ENCODE measurements at regions not wholly inside any gene's neighbourhood (a gene's known extent, or its start where the extent isn't known, plus 50 kb on each side); places are given as distances from the start of the nearest gene placed in this dataset.
A peak's percentile ranks its signal among the peaks of the same experiment; 100 is the strongest.

GRCh38 chr14:85052646-85053045 is 477.3 kb upstream of the FLRT2 start:
- peaks cover 38% of the 10 kb centered on the region for H3K9me3 ChIP-seq (ENCODE audit: low read length)
- DNase-seq, result no peak
- no peaks in the 10 kb centered on the region for H4K20me1 ChIP-seq (ENCODE audit: insufficient read depth, low read depth, low read length)
- H3K9me2 ChIP-seq (replicated peaks; ENCODE audit: insufficient read depth, low read length), result no peaks in the 10 kb centered on the region
- no peak overlapping the region for H3K9ac ChIP-seq (ENCODE audit: low read length)
- no peak overlapping the region for H3K27ac ChIP-seq (ENCODE audit: low read length)
- no peak overlapping the region for H3K4me2 ChIP-seq (ENCODE audit: low read depth, low read length, poor library complexity, severe bottlenecking)
- H3K4me3 ChIP-seq (ENCODE audit: low read length), result no peak overlapping the region
- H2AFZ ChIP-seq (ENCODE audit: low read length), result no peak overlapping the region
- H3K27me3 ChIP-seq (ENCODE audit: low read length), result no peaks in the 10 kb centered on the region
- no peaks in the 10 kb centered on the region for H3K79me2 ChIP-seq (ENCODE audit: low read length)
- H3K36me3 ChIP-seq (ENCODE audit: insufficient read depth, low read length), result no peaks in the 10 kb centered on the region
- H3K4me1 ChIP-seq (ENCODE audit: low read length), result no peaks in the 10 kb centered on the region

GRCh38 chr14:85054178-85054577 is 475.8 kb upstream of the FLRT2 start:
- no peaks in the 10 kb centered on the region for H3K4me1 ChIP-seq (ENCODE audit: low read length)
- no peak for DNase-seq
- H3K9me3 ChIP-seq (ENCODE audit: low read length), result peaks cover 44% of the 10 kb centered on the region
- no peaks in the 10 kb centered on the region for H3K79me2 ChIP-seq (ENCODE audit: low read length)
- no peaks in the 10 kb centered on the region for H4K20me1 ChIP-seq (ENCODE audit: insufficient read depth, low read depth, low read length)
- H2AFZ ChIP-seq (ENCODE audit: low read length), result no peak overlapping the region
- no peaks in the 10 kb centered on the region for H3K9me2 ChIP-seq (replicated peaks; ENCODE audit: insufficient read depth, low read length)
- H3K4me2 ChIP-seq (ENCODE audit: low read depth, low read length, poor library complexity, severe bottlenecking), result no peak overlapping the region
- H3K36me3 ChIP-seq (ENCODE audit: insufficient read depth, low read length), result no peaks in the 10 kb centered on the region
- H3K9ac ChIP-seq (ENCODE audit: low read length), result no peak overlapping the region
- H3K4me3 ChIP-seq (ENCODE audit: low read length), result no peak overlapping the region
- H3K27me3 ChIP-seq (ENCODE audit: low read length), result no peaks in the 10 kb centered on the region
- H3K27ac ChIP-seq (ENCODE audit: low read length), result no peak overlapping the region

DNA sequence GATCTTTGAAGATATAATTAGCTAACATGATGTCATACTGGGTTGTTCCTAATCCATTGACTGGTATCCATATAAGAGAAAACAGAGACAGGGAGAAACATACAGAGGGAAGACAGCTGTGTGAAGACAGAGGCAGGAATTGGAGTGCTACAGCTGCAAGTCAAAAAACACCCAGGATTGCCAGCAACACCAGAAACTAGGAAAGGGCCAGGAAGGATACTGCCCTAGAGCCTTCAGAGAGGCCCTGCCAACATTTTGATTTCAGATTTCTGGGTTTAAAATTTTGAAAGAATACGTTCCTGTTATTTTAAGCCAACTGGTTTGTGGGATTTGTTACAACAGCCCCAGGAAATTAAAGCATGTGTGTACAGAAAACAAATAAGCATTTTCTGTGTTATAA is 473.7 kb upstream of the FLRT2 start:
- no peaks in the 10 kb centered on the region for H4K20me1 ChIP-seq (ENCODE audit: insufficient read depth, low read depth, low read length)
- H3K79me2 ChIP-seq (ENCODE audit: low read length), result no peaks in the 10 kb centered on the region
- DNase-seq, result no peak
- no peaks in the 10 kb centered on the region for H3K9me2 ChIP-seq (replicated peaks; ENCODE audit: insufficient read depth, low read length)
- H3K9me3 ChIP-seq (ENCODE audit: low read length), result peaks cover 48% of the 10 kb centered on the region
- H3K27me3 ChIP-seq (ENCODE audit: low read length), result no peaks in the 10 kb centered on the region
- H3K4me1 ChIP-seq (ENCODE audit: low read length), result no peaks in the 10 kb centered on the region
- H3K27ac ChIP-seq (ENCODE audit: low read length), result no peak overlapping the region
- H2AFZ ChIP-seq (ENCODE audit: low read length), result no peak overlapping the region
- H3K36me3 ChIP-seq (ENCODE audit: insufficient read depth, low read length), result no peaks in the 10 kb centered on the region
- H3K9ac ChIP-seq (ENCODE audit: low read length), result no peak overlapping the region
- H3K4me3 ChIP-seq (ENCODE audit: low read length), result no peak overlapping the region
- no peak overlapping the region for H3K4me2 ChIP-seq (ENCODE audit: low read depth, low read length, poor library complexity, severe bottlenecking)

DNA sequence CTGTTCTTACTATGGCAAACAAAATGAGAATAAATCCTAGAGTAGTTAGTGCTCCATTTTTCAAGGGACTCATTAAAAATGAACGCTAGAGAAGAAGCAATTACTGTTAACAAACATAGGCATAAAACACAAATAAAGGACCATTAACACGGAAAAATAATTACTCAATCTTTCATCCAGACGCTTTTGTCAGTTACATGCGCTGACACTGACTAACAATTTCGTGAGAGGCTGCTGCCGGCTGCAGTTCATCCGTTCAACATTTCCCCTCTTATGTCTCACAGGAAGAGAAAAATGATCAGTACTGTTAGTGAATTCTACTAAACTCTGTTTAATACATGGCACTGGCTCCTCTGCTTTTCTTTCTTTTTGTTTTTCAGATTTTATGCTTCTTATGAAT is 472.7 kb upstream of the FLRT2 start:
- Histone ChIP-seq H3K9me2 (replicated peaks; ENCODE audit: insufficient read depth, low read length) (no peaks in the 10 kb centered on the region), H3K9me3 (ENCODE audit: low read length) (peaks cover 47% of the 10 kb centered on the region), H3K79me2 (ENCODE audit: low read length) (no peaks in the 10 kb centered on the region), H3K9ac (ENCODE audit: low read length) (no peak overlapping the region), H3K4me1 (ENCODE audit: low read length) (no peaks in the 10 kb centered on the region), H4K20me1 (ENCODE audit: insufficient read depth, low read depth, low read length) (no peaks in the 10 kb centered on the region), H2AFZ (ENCODE audit: low read length) (no peak overlapping the region), H3K27me3 (ENCODE audit: low read length) (no peaks in the 10 kb centered on the region), H3K4me2 (ENCODE audit: low read depth, low read length, poor library complexity, severe bottlenecking) (no peak overlapping the region), H3K4me3 (ENCODE audit: low read length) (no peak overlapping the region), H3K27ac (ENCODE audit: low read length) (no peak overlapping the region), H3K36me3 (ENCODE audit: insufficient read depth, low read length) (no peaks in the 10 kb centered on the region)
- no peak for DNase-seq

- Histone ChIP-seq H3K4me2 (ENCODE audit: low read depth, low read length, poor library complexity, severe bottlenecking) (no peak overlapping the region), H3K9me3 (ENCODE audit: low read length) (peaks cover 42% of the 10 kb centered on the region), H3K27ac (ENCODE audit: low read length) (no peak overlapping the region), H3K9me2 (replicated peaks; ENCODE audit: insufficient read depth, low read length) (no peaks in the 10 kb centered on the region), H3K27me3 (ENCODE audit: low read length) (no peaks in the 10 kb centered on the region), H3K4me1 (ENCODE audit: low read length) (no peaks in the 10 kb centered on the region), H3K9ac (ENCODE audit: low read length) (no peak overlapping the region), H3K36me3 (ENCODE audit: insufficient read depth, low read length) (no peaks in the 10 kb centered on the region), H3K4me3 (ENCODE audit: low read length) (no peak overlapping the region), H2AFZ (ENCODE audit: low read length) (no peak overlapping the region), H4K20me1 (ENCODE audit: insufficient read depth, low read depth, low read length) (no peaks in the 10 kb centered on the region), H3K79me2 (ENCODE audit: low read length) (no peaks in the 10 kb centered on the region)
- no peak for DNase-seq
These were observed 471.8 kb upstream of the FLRT2 start for GRCh38 chr14:85058150-85058549.

DNA sequence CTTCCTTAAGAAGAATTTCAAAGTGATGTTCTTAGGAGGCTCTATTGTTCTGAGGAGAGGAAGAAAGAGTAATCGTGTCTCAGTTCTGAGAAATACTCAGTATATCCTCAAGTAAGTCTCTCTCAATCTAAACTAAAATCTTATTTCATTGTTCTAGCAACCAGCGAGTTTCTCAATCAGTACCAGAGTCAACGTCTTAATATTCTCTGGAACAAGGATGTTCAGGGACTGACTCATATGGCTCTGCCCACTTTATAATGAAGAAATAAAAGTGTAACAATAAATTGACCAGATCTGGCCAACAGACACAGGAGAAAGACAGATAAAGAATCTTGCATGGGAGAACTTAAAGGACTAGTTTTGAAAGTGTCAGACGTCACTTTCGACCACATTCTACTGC is 469.8 kb upstream of the FLRT2 start:
- no peaks in the 10 kb centered on the region for H3K4me1 ChIP-seq (ENCODE audit: low read length)
- H3K79me2 ChIP-seq (ENCODE audit: low read length), result no peaks in the 10 kb centered on the region
- no peak for DNase-seq

GRCh38 chr14:85061256-85061655 is 468.7 kb upstream of the FLRT2 start:
- Histone ChIP-seq H3K9ac (ENCODE audit: low read length) (no peak overlapping the region), H3K27ac (ENCODE audit: low read length) (no peak overlapping the region), H3K9me2 (replicated peaks; ENCODE audit: insufficient read depth, low read length) (no peaks in the 10 kb centered on the region), H3K79me2 (ENCODE audit: low read length) (no peaks in the 10 kb centered on the region), H3K4me1 (ENCODE audit: low read length) (no peaks in the 10 kb centered on the region), H3K9me3 (ENCODE audit: low read length) (peaks cover 24% of the 10 kb centered on the region), H4K20me1 (ENCODE audit: insufficient read depth, low read depth, low read length) (no peaks in the 10 kb centered on the region), H3K4me3 (ENCODE audit: low read length) (no peak overlapping the region), H3K36me3 (ENCODE audit: insufficient read depth, low read length) (no peaks in the 10 kb centered on the region), H3K4me2 (ENCODE audit: low read depth, low read length, poor library complexity, severe bottlenecking) (no peak overlapping the region), H3K27me3 (ENCODE audit: low read length) (no peaks in the 10 kb centered on the region), H2AFZ (ENCODE audit: low read length) (no peak overlapping the region)
- DNase-seq, result no peak

More for the DNA sequence above, 469.8 kb upstream of the FLRT2 start:
- Histone ChIP-seq H3K9me2 (replicated peaks; ENCODE audit: insufficient read depth, low read length) (no peaks in the 10 kb centered on the region), H2AFZ (ENCODE audit: low read length) (no peak overlapping the region), H3K4me2 (ENCODE audit: low read depth, low read length, poor library complexity, severe bottlenecking) (no peak overlapping the region), H3K4me3 (ENCODE audit: low read length) (no peak overlapping the region), H3K9me3 (ENCODE audit: low read length) (peaks cover 28% of the 10 kb centered on the region), H3K9ac (ENCODE audit: low read length) (no peak overlapping the region), H4K20me1 (ENCODE audit: insufficient read depth, low read depth, low read length) (no peaks in the 10 kb centered on the region), H3K36me3 (ENCODE audit: insufficient read depth, low read length) (no peaks in the 10 kb centered on the region), H3K27me3 (ENCODE audit: low read length) (no peaks in the 10 kb centered on the region), H3K27ac (ENCODE audit: low read length) (no peak overlapping the region)

- Histone ChIP-seq H3K27me3 (ENCODE audit: low read length) (no peaks in the 10 kb centered on the region), H2AFZ (ENCODE audit: low read length) (no peak overlapping the region), H3K4me2 (ENCODE audit: low read depth, low read length, poor library complexity, severe bottlenecking) (no peak overlapping the region), H3K9me2 (replicated peaks; ENCODE audit: insufficient read depth, low read length) (no peaks in the 10 kb centered on the region), H3K36me3 (ENCODE audit: insufficient read depth, low read length) (no peaks in the 10 kb centered on the region), H3K4me3 (ENCODE audit: low read length) (no peak overlapping the region), H4K20me1 (ENCODE audit: insufficient read depth, low read depth, low read length) (no peaks in the 10 kb centered on the region), H3K4me1 (ENCODE audit: low read length) (no peaks in the 10 kb centered on the region), H3K9me3 (ENCODE audit: low read length) (peaks cover 19% of the 10 kb centered on the region), H3K9ac (ENCODE audit: low read length) (no peak overlapping the region), H3K79me2 (ENCODE audit: low read length) (no peaks in the 10 kb centered on the region), H3K27ac (ENCODE audit: low read length) (no peak overlapping the region)
- peak; percentile 45 for DNase-seq
These were observed 466.2 kb upstream of the FLRT2 start for GRCh38 chr14:85063747-85064146.

- H3K9me2 ChIP-seq (replicated peaks; ENCODE audit: insufficient read depth, low read length), result no peaks in the 10 kb centered on the region
- no peak overlapping the region for H2AFZ ChIP-seq (ENCODE audit: low read length)
- H3K27ac ChIP-seq (ENCODE audit: low read length), result no peak overlapping the region
- no peak for DNase-seq
- H4K20me1 ChIP-seq (ENCODE audit: insufficient read depth, low read depth, low read length), result no peaks in the 10 kb centered on the region
- no peak overlapping the region for H3K9ac ChIP-seq (ENCODE audit: low read length)
- no peaks in the 10 kb centered on the region for H3K27me3 ChIP-seq (ENCODE audit: low read length)
- no peaks in the 10 kb centered on the region for H3K36me3 ChIP-seq (ENCODE audit: insufficient read depth, low read length)
- no peaks in the 10 kb centered on the region for H3K4me1 ChIP-seq (ENCODE audit: low read length)
- H3K79me2 ChIP-seq (ENCODE audit: low read length), result no peaks in the 10 kb centered on the region
- H3K9me3 ChIP-seq (ENCODE audit: low read length), result peaks cover 32% of the 10 kb centered on the region; the same call in 1 of the 2 replicates
- H3K4me3 ChIP-seq (ENCODE audit: low read length), result no peak overlapping the region
- no peak overlapping the region for H3K4me2 ChIP-seq (ENCODE audit: low read depth, low read length, poor library complexity, severe bottlenecking)
These were observed 458.5 kb upstream of the FLRT2 start for GRCh38 chr14:85071447-85071846.
